ENCODE measurements at regions not wholly inside any gene's neighbourhood (a gene's known extent, or its start where the extent isn't known, plus 50 kb on each side); places are given as distances from the start of the nearest gene placed in this dataset.
"Not testable (repeated sequence)": the region's sequence is repeated elsewhere in the genome, so short reads cannot be mapped to it uniquely, and the experiment has no call there.

GRCh38 chr9:82488313-82489200 is 500.0 kb downstream of the SPATA31D1 start:
- DNase-seq (ENCODE audit: insufficient read length, low spot score) (no peak), FAIRE-seq (no peak)
- TF ChIP-seq CTCF (IDR thresholded peaks at IDR 0.05; ENCODE audit: insufficient read depth, missing control alignments) = no peak

- FAIRE-seq (no peak), DNase-seq (ENCODE audit: insufficient read length, low spot score) (no peak)
- no peak for TF ChIP-seq CTCF (IDR thresholded peaks at IDR 0.05; ENCODE audit: insufficient read depth, missing control alignments)
Observed at GRCh38 chr9:82489201-82489821, 500.7 kb downstream of the SPATA31D1 start.

- no peak for TF ChIP-seq CTCF (IDR thresholded peaks at IDR 0.05; ENCODE audit: insufficient read depth, missing control alignments)
- FAIRE-seq (no peak), DNase-seq (ENCODE audit: insufficient read length, low spot score) (no peak)
Observed at GRCh38 chr9:82490019-82490499, 501.5 kb downstream of the SPATA31D1 start.

- not testable (repeated sequence) for FAIRE-seq; DNase-seq (ENCODE audit: insufficient read length, low spot score)
Observed at GRCh38 chr9:82490821-82491220, 502.2 kb downstream of the SPATA31D1 start.

GRCh38 chr9:82491604-82492003 is 503.0 kb downstream of the SPATA31D1 start:
- DNase-seq (ENCODE audit: insufficient read length, low spot score) (no peak), FAIRE-seq (no peak)
- TF ChIP-seq CTCF (IDR thresholded peaks at IDR 0.05; ENCODE audit: insufficient read depth, missing control alignments) = no peak

GRCh38 chr9:82492274-82492673 is 503.7 kb downstream of the SPATA31D1 start:
- TF ChIP-seq CTCF (IDR thresholded peaks at IDR 0.05; ENCODE audit: insufficient read depth, missing control alignments) = no peak
- FAIRE-seq (no peak), DNase-seq (ENCODE audit: insufficient read length, low spot score) (no peak)

- TF ChIP-seq CTCF (IDR thresholded peaks at IDR 0.05; ENCODE audit: insufficient read depth, missing control alignments) = no peak
- FAIRE-seq = no peak
- no peak for DNase-seq (ENCODE audit: insufficient read length, low spot score)
Observed at GRCh38 chr9:82495884-82496777, 507.6 kb downstream of the SPATA31D1 start.

All from D721Med (cell line).